Sigmoid colon (tissue), 4 donors: ENCODE measurements at regions not wholly inside any gene's neighbourhood (a gene's known extent, or its start where the extent isn't known, plus 50 kb on each side); places are given as distances from the start of the nearest gene placed in this dataset.

Source experiments
- POLR2A ChIP-seq, 2 donors: fragments of 450-650 bp; IDR thresholded peaks; one replicate each; pipeline ENCODE4 v1.6.1; 2016; ENCODE audit warnings: antibody characterized with exemption in 2 of 2, mild to moderate bottlenecking in 2 of 2, moderate library complexity in 2 of 2
- POLR2AphosphoS5 ChIP-seq, 4 donors: sonication (generic); formaldehyde crosslinking; IDR thresholded peaks; one replicate each; pipeline ENCODE4 v1.6.1; 2017; ENCODE audit warnings: antibody characterized with exemption in 4 of 4
- TF ChIP-seq, protein P1 (sequence below), 4 experiments: fragments of 450-650 bp in 3 of 4; fragments of 200-600 bp in 1 of 4; IDR thresholded peaks; one replicate each; pipeline ENCODE4 v1.5.1; 2016 to 2019; ENCODE audit warnings: antibody characterized with exemption in 4 of 4, mild to moderate bottlenecking in 3 of 4, moderate library complexity in 2 of 4

- TF ChIP-seq, protein P1, sequence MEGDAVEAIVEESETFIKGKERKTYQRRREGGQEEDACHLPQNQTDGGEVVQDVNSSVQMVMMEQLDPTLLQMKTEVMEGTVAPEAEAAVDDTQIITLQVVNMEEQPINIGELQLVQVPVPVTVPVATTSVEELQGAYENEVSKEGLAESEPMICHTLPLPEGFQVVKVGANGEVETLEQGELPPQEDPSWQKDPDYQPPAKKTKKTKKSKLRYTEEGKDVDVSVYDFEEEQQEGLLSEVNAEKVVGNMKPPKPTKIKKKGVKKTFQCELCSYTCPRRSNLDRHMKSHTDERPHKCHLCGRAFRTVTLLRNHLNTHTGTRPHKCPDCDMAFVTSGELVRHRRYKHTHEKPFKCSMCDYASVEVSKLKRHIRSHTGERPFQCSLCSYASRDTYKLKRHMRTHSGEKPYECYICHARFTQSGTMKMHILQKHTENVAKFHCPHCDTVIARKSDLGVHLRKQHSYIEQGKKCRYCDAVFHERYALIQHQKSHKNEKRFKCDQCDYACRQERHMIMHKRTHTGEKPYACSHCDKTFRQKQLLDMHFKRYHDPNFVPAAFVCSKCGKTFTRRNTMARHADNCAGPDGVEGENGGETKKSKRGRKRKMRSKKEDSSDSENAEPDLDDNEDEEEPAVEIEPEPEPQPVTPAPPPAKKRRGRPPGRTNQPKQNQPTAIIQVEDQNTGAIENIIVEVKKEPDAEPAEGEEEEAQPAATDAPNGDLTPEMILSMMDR (IDR thresholded peaks at IDR 0.05) = no peak
- no peak for TF ChIP-seq POLR2A (IDR thresholded peaks at IDR 0.05)
- no peak for TF ChIP-seq POLR2AphosphoS5 (IDR thresholded peaks at IDR 0.05)
Observed at GRCh38 chr5:57931807-57932206, 449.2 kb upstream of the ACTBL2 start.
